ENCODE measurements at regions not wholly inside any gene's neighbourhood (a gene's known extent, or its start where the extent isn't known, plus 50 kb on each side); places are given as distances from the start of the nearest gene placed in this dataset.
"Not testable (repeated sequence)": the region's sequence is repeated elsewhere in the genome, so short reads cannot be mapped to it uniquely, and the experiment has no call there.

- DNase-seq (ENCODE audit: extremely low read depth in 1 of 11, low read depth in 9 of 11, low spot score in 4 of 11) = no peak
Observed at GRCh38 chr9:95573463-95573862, 56.7 kb upstream of the PTCH1 start.

- no peak for DNase-seq (ENCODE audit: extremely low read depth in 1 of 11, low read depth in 9 of 11, low spot score in 4 of 11)
Observed at GRCh38 chr9:95572381-95573151, 55.8 kb upstream of the PTCH1 start.

GRCh38 chr9:95570646-95571045 lies 53.9 kb upstream of the PTCH1 start:
- DNase-seq (ENCODE audit: extremely low read depth in 1 of 11, low read depth in 9 of 11, low spot score in 4 of 11) = no peak

GRCh38 chr9:95570150-95570549 lies 53.4 kb upstream of the PTCH1 start:
- DNase-seq (ENCODE audit: extremely low read depth in 1 of 11, low read depth in 9 of 11, low spot score in 4 of 11) = no peak

GRCh38 chr9:95568735-95569134 lies 52.0 kb upstream of the PTCH1 start:
- not testable (repeated sequence) for DNase-seq (ENCODE audit: extremely low read depth in 1 of 11, low read depth in 9 of 11, low spot score in 4 of 11)

All from renal cortex interstitium (tissue), 11 donors.